ENCODE measurements at regions not wholly inside any gene's neighbourhood (a gene's known extent, or its start where the extent isn't known, plus 50 kb on each side); places are given as distances from the start of the nearest gene placed in this dataset.

- no peak for TF ChIP-seq CTCF (conservative IDR thresholded peaks at IDR 0.05)
- no peak for TF ChIP-seq ZFX (IDR thresholded peaks at IDR 0.05)
- no peak overlapping the region for H3K27ac ChIP-seq
Measured at GRCh38 chr13:64672751-64673150, 2557.4 kb downstream of the PCDH9 start.

- TF ChIP-seq CTCF (conservative IDR thresholded peaks at IDR 0.05) (no peak), ZFX (IDR thresholded peaks at IDR 0.05) (no peak)
- no peak overlapping the region for H3K27ac ChIP-seq
Measured at GRCh38 chr13:64662887-64663593, 2567.1 kb downstream of the PCDH9 start.

GRCh38 chr13:64648293-64648692 is 2581.8 kb downstream of the PCDH9 start:
- no peak for TF ChIP-seq CTCF (conservative IDR thresholded peaks at IDR 0.05)
- no peak for TF ChIP-seq ZFX (IDR thresholded peaks at IDR 0.05)
- no peak overlapping the region for H3K27ac ChIP-seq

GRCh38 chr13:64643066-64643465 is 2587.1 kb downstream of the PCDH9 start:
- no peak overlapping the region for H3K27ac ChIP-seq

GRCh38 chr13:64640002-64640401 is 2590.1 kb downstream of the PCDH9 start:
- TF ChIP-seq ZFX (IDR thresholded peaks at IDR 0.05) = no peak
- TF ChIP-seq CTCF (conservative IDR thresholded peaks at IDR 0.05) = no peak
- H3K27ac ChIP-seq = no peak overlapping the region

More at GRCh38 chr13:64643066-64643465, 2587.1 kb downstream of the PCDH9 start:
- TF ChIP-seq CTCF (conservative IDR thresholded peaks at IDR 0.05) = no peak
- no peak for TF ChIP-seq ZFX (IDR thresholded peaks at IDR 0.05)

- H3K27ac ChIP-seq = no peak overlapping the region
- no peak for TF ChIP-seq CTCF (conservative IDR thresholded peaks at IDR 0.05)
- no peak for TF ChIP-seq ZFX (IDR thresholded peaks at IDR 0.05)
Measured at GRCh38 chr13:64639206-64639605, 2590.9 kb downstream of the PCDH9 start.

GRCh38 chr13:64633948-64634347 is 2596.2 kb downstream of the PCDH9 start:
- no peak for TF ChIP-seq CTCF (conservative IDR thresholded peaks at IDR 0.05)
- no peak for TF ChIP-seq ZFX (IDR thresholded peaks at IDR 0.05)
- no peak overlapping the region for H3K27ac ChIP-seq

Data from C4-2B (cell line).